GM19438 (cell line): ENCODE measurements at regions not wholly inside any gene's neighbourhood (a gene's known extent, or its start where the extent isn't known, plus 50 kb on each side); places are given as distances from the start of the nearest gene placed in this dataset.

ENCODE experiments used
- ATAC-seq: cut with Tn5 transposase; IDR thresholded peaks from one replicate; pipeline ENCODE4 v1.9.1; 2021; ENCODE audit warnings: low read depth; ENCODE audit not compliant: unreplicated experiment

- no peak for ATAC-seq
Observed at GRCh38 chr2:2823061-2823753, 492.1 kb upstream of the MYT1L start.

GRCh38 chr2:2822143-2822542 lies 491.1 kb upstream of the MYT1L start:
- no peak for ATAC-seq

- no peak for ATAC-seq
Observed at GRCh38 chr2:2812648-2813047, 481.6 kb upstream of the MYT1L start.

- ATAC-seq, result no peak
Observed at GRCh38 chr2:2812117-2812516, 481.0 kb upstream of the MYT1L start.

GRCh38 chr2:2810504-2810903 lies 479.4 kb upstream of the MYT1L start:
- ATAC-seq, result no peak

GRCh38 chr2:2809771-2810170 lies 478.7 kb upstream of the MYT1L start:
- ATAC-seq, result no peak

- no peak for ATAC-seq
Observed at GRCh38 chr2:2808551-2809058, 477.5 kb upstream of the MYT1L start.

- ATAC-seq, result no peak
Observed at GRCh38 chr2:2806711-2807110, 475.6 kb upstream of the MYT1L start.

GRCh38 chr2:2805263-2805662 lies 474.2 kb upstream of the MYT1L start:
- ATAC-seq, result no peak

- no peak for ATAC-seq
Observed at GRCh38 chr2:2804528-2804927, 473.5 kb upstream of the MYT1L start.

- ATAC-seq, result no peak
Observed at GRCh38 chr2:2801458-2801857, 470.4 kb upstream of the MYT1L start.

- ATAC-seq, result no peak
Observed at GRCh38 chr2:2800697-2801096, 469.6 kb upstream of the MYT1L start.

GRCh38 chr2:2800001-2800400 lies 468.9 kb upstream of the MYT1L start:
- ATAC-seq, result no peak

GRCh38 chr2:2799151-2799697 lies 468.1 kb upstream of the MYT1L start:
- no peak for ATAC-seq

GRCh38 chr2:2798337-2798736 lies 467.3 kb upstream of the MYT1L start:
- no peak for ATAC-seq

- no peak for ATAC-seq
Observed at GRCh38 chr2:2797797-2798196, 466.7 kb upstream of the MYT1L start.

- no peak for ATAC-seq
Observed at GRCh38 chr2:2796207-2796606, 465.1 kb upstream of the MYT1L start.

- ATAC-seq, result no peak
Observed at GRCh38 chr2:2795438-2796091, 464.5 kb upstream of the MYT1L start.

GRCh38 chr2:2793925-2794560 lies 463.0 kb upstream of the MYT1L start:
- no peak for ATAC-seq

GRCh38 chr2:2793514-2793913 lies 462.4 kb upstream of the MYT1L start:
- ATAC-seq, result no peak

GRCh38 chr2:2791606-2792005 lies 460.5 kb upstream of the MYT1L start:
- no peak for ATAC-seq
